ENCODE measurements at regions not wholly inside any gene's neighbourhood (a gene's known extent, or its start where the extent isn't known, plus 50 kb on each side); places are given as distances from the start of the nearest gene placed in this dataset.
"Not testable (repeated sequence)": the region's sequence is repeated elsewhere in the genome, so short reads cannot be mapped to it uniquely, and the experiment has no call there.

DNA sequence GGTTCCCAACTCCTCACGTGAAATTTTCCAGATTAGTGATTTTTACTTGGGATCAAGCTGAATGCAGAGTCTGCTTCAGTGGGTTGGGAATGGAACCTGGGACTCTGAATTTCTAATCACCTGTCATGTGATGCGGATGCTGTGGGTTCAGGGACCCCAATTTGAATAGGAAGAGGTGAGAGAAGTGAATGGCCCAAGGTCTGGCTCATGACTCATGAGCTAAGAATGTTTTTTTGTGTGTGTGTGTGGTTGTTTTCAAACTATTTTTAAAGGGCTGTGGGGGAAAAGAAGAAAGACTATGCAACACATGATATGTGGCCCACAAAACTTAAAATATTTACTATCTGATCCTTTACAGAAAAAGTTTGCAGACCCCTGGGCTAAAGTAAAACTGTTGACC lies 108.5 kb upstream of the CYRIA start:
- no peak for DNase-seq
- intact Hi-C loops (cut with DNase I), result loop anchor here (10.0 kb wide), 2 partner anchors 531 to 891 kb away; no protein-coding TSS in a partner anchor

GRCh38 chr2:16773080-16773713 lies 107.6 kb upstream of the CYRIA start:
- intact Hi-C loops (cut with DNase I), result loop anchor here (10.0 kb wide), 2 partner anchors 532 to 892 kb away; no protein-coding TSS in a partner anchor
- peak; percentile 79 for ATAC-seq (ENCODE audit: poor library complexity)
- no peak for DNase-seq

More for the DNA sequence above, 108.5 kb upstream of the CYRIA start:
- no peak for ATAC-seq (ENCODE audit: poor library complexity)

GRCh38 chr2:16767789-16768476 lies 102.3 kb upstream of the CYRIA start:
- no peak for DNase-seq
- intact Hi-C loops (cut with DNase I), result no loop called here
- no peak for ATAC-seq (ENCODE audit: poor library complexity)

DNA sequence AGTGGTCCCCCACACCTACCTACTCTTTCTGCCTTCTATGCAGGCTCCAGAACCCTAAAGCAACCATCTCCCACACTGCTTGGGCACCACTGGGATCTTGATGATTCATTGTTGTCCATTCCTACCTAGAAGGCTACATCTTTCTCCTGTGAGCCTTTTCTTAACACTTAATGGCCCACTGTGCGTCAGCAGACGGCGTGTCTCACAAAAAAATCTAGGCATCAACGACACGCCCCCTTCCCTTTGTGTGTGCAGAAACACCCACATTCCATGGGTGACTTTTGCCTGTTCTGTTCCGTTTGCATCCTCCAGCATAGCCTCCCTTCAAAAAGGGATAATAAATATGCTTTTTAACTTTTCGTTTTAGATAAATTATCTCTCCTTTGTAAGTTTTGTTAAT lies 99.7 kb upstream of the CYRIA start:
- no peak for DNase-seq
- intact Hi-C loops (cut with DNase I), result no loop called here
- no peak for ATAC-seq (ENCODE audit: poor library complexity)

- ATAC-seq (ENCODE audit: poor library complexity) (no peak), DNase-seq (no peak)
- intact Hi-C loops (cut with DNase I), result no loop called here
Measured at GRCh38 chr2:16764487-16764886, 98.9 kb upstream of the CYRIA start.

DNA sequence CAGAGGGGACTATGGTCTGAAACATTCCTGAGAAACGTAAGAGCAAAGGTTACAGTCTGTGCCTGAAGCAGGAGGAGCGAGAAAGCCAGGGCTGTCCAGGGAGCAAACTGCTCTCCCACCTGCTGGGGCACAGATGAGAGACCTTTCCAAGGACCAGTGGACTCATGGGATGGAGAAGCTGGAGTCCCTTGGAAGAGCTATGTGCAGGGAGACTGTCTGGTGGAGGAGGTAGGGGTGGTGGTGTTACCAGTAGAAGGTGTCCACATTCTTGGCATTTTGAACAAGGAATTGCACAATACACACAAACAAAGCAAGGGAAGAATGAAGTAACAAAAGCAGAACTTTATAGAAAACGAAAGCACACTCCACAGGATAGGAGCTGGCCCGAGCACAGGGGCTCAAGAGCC lies 97.9 kb upstream of the CYRIA start:
- no peak for DNase-seq
- peak; percentile 45 for ATAC-seq (ENCODE audit: poor library complexity)
- intact Hi-C loops (cut with DNase I), result no loop called here

GRCh38 chr2:16763056-16763455 lies 97.4 kb upstream of the CYRIA start:
- intact Hi-C loops (cut with DNase I), result no loop called here
- no peak for DNase-seq
- ATAC-seq (ENCODE audit: poor library complexity), result no peak

DNA sequence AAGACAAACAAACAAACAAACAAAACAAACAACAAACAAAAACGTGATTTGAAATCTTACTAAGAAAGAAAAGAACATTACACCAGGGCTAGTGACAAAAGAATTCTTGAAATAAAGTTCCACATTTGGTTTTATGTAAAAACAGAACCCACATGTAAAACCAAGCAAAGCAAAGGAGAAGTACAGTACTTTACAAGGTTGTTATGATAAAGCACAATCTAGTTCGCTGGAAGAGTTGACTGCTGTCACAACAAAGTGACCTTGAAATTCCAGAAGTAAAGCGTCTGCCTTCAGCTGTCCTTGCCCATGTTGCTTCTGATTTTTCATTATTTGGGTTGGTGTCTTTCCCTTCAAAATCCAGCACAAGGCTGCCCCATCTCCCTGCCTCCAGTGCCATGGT lies 94.8 kb upstream of the CYRIA start:
- intact Hi-C loops (cut with DNase I), result no loop called here
- DNase-seq, result no peak
- no peak for ATAC-seq (ENCODE audit: poor library complexity)

DNA sequence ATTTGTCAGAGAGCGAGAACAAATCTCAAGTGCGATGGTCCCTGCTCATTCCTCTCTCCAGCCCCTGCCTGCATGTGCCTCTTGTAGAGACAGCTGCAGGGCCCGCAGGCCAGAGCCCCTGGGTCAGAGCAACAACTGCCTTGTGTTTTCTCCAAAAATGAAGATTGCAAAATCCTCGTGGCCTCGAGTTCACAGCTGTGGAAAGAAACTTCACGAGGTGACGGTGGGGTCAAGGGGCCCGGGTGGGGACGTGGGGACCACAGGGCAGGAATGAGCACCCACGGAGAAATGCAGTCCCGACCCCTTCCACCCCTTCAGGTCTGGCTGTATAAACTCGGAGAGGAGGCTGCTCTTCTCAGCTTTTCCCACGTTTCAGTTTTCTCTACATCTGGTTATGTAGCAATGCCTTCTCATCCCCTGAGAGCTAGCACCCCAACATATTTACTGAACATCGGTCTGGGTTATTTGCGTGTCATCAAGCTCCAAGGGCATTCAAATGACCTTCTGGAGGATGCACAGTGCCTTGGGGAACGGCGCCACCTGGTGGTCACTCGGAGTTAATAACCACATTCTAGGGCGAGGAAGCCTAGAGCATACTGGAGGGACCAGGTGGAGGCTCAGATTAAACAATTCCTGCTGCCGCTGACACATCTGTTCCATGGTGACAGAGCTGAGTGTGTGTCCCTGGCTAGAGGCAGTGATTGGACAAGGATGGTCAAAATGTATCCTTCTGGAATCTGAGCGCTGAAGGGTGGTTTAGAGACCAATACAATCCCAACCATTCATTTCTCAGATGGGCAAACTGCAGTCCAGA lies 91.4 kb upstream of the CYRIA start:
- DNase-seq (peak; percentile 87), ATAC-seq (ENCODE audit: poor library complexity) (peak; percentile 93)
- intact Hi-C loops (cut with DNase I), result loop anchor here (2.0 kb wide), 1 partner anchor 142 kb away; no protein-coding TSS in a partner anchor

GRCh38 chr2:16755442-16755841 lies 89.8 kb upstream of the CYRIA start:
- intact Hi-C loops (cut with DNase I), result no loop called here
- DNase-seq, result peak; percentile 57
- ATAC-seq (ENCODE audit: poor library complexity), result peak; percentile 64

- intact Hi-C loops (cut with DNase I); DNase-seq; ATAC-seq (ENCODE audit: poor library complexity): not testable (repeated sequence)
Measured at GRCh38 chr2:16753025-16753424, 87.4 kb upstream of the CYRIA start.

- intact Hi-C loops (cut with DNase I); ATAC-seq (ENCODE audit: poor library complexity); DNase-seq: not testable (repeated sequence)
Measured at GRCh38 chr2:16750925-16751214, 85.2 kb upstream of the CYRIA start.

DNA sequence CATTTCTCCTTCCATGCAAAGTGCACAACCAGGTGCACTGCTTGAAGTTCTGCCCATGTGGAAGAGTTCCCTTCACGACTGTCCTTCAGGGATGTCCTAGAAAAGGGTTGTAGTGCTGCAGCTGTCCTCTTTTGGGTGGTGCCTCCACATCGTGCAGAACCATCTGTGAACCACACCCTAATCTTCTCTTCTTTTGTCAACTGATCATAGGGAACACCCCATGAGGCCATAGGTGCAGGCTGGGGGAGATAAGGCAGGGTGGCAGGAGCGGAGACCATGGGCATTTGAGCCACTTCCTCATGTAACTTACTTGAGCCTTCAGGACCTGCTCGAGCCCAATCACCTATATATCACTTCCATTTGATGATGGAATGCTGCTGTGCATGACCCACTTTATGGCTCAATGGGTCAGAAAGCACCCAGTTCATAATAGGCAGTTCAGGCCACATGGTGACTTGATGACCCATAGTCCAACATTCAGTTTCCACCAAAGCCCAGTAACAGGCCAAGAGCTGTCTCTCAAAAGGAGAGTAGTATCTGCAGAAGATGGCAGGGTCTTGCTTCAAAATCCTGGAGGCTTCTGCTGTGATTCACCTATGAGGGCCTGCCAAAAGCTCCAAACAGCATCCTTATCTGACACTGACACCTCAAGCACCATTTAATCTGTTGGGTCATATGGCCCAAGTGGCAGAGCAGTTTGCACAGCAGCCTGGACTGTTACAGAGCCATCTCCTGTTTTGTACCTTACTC lies 84.7 kb upstream of the CYRIA start:
- intact Hi-C loops (cut with DNase I), result no loop called here
- no peak for ATAC-seq (ENCODE audit: poor library complexity)
- DNase-seq, result no peak

DNA sequence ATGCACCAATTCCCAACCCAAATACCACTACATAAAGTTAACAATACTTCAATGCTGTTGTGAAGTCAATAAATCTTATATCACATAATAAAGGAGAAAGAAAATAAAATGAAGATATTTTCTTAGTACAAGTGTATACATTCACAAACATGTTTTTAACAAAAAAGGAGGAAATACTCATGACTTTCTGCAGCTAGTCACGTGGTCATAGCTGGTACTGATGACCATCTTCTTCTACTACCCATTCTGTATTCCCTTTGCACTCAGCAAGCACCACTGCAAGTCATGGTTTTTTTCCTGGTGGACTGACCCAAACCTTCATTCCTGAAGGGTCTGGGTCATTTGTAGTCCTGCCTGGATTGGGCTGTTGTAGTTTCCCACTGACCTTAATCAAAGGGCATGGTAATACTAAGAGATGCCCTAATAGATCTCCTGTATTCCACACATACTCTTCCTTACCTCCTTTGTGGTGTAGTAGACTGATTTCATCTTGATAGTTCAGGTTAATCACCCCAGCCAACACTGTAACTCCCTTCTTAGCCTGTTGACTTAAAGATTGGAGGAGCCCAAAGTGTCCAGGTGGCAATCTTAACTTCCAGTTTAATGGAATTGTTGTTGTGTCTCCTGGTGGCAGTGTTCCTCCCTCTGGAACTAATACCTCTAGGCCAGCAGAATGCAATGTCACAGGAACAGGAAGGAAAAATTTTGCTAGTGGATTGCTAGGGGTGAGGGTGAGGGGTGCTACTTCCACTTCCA lies 83.1 kb upstream of the CYRIA start:
- intact Hi-C loops (cut with DNase I); ATAC-seq (ENCODE audit: poor library complexity); DNase-seq: not testable (repeated sequence)

GRCh38 chr2:16747689-16748088 lies 82.1 kb upstream of the CYRIA start:
- intact Hi-C loops (cut with DNase I), result no loop called here
- DNase-seq (no peak), ATAC-seq (ENCODE audit: poor library complexity) (no peak)

- DNase-seq, result no peak
- intact Hi-C loops (cut with DNase I), result no loop called here
- no peak for ATAC-seq (ENCODE audit: poor library complexity)
Measured at GRCh38 chr2:16747257-16747656, 81.6 kb upstream of the CYRIA start.

DNA sequence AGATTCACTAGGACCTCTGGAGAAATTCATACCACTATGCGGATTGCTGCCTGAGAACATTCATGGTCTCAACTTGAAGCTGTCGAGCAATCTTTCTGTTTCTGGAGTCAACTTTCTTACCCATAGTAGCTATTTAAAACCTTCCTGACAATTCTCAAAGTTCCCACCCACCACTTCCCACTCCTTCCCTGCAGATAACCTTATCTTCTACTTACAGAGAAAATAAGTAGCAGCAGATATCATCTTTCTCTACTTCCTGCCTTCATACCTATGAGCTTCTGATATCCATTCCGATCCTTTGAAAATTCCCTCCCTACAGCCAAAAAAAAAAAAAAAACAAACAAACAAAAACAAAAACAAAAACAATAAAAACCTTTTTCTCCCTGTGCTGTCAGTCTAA lies 81.2 kb upstream of the CYRIA start:
- intact Hi-C loops (cut with DNase I), result no loop called here
- ATAC-seq (ENCODE audit: poor library complexity), result no peak
- DNase-seq, result no peak

DNA sequence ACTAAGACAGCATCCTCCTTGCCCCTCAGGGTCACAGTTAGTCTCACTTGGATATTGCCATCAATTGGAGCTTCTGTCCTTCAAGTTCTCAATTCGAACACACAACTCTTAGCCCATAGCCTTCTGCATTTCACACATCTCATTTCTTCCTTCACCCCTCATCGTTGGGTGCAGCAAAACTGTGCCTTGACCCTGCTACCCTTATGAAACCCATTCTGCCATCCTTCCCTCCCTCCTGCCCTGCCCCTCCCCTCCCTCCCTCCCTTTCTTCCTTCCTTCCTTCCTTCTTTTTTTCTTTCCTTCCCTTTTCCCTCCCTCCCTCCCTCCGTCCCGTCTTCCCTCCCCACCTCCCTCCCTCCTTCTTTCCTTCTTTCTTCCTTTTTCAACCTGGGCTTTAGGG lies 80.7 kb upstream of the CYRIA start:
- intact Hi-C loops (cut with DNase I), result no loop called here
- ATAC-seq (ENCODE audit: poor library complexity) (no peak), DNase-seq (no peak)
